CD4-positive, alpha-beta T cell treated with Interleukin-10 for 1 hour (primary cell): ENCODE measurements at regions not wholly inside any gene's neighbourhood (a gene's known extent, or its start where the extent isn't known, plus 50 kb on each side); places are given as distances from the start of the nearest gene placed in this dataset.
"Not testable (repeated sequence)": the region's sequence is repeated elsewhere in the genome, so short reads cannot be mapped to it uniquely, and the experiment has no call there.

ENCODE experiments used
- DNase-seq: peaks from one replicate; pipeline ENCODE4 v3.0.0-alpha.2; 2020

DNA sequence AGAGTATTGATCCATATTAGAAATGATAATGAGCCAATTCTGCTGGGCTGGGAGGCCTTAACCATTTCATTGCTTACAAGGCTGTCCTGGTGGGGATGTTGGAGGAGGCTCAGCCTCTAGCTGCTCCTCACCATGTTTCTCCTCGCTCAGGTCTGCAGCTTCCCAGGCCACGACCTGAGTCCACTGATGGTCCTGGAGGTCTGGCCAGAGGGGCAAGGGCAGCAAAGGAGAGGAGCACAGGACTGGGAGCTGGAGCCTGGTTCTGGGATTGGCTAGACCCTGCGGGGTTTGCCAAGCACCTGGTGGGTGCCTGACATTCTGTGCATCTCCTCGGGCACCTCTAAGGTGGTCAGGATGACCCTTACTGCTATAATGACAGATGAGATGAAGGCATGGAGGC is 92.6 kb downstream of the KIF26A start:
- DNase-seq: no peak

GRCh38 chr14:104232070-104232484 is 93.7 kb downstream of the KIF26A start:
- DNase-seq: no peak

- DNase-seq: not testable (repeated sequence)
These were observed 95.8 kb downstream of the KIF26A start for GRCh38 chr14:104234007-104234786.

- DNase-seq: no peak
These were observed 97.3 kb downstream of the KIF26A start for GRCh38 chr14:104235686-104236085.

DNA sequence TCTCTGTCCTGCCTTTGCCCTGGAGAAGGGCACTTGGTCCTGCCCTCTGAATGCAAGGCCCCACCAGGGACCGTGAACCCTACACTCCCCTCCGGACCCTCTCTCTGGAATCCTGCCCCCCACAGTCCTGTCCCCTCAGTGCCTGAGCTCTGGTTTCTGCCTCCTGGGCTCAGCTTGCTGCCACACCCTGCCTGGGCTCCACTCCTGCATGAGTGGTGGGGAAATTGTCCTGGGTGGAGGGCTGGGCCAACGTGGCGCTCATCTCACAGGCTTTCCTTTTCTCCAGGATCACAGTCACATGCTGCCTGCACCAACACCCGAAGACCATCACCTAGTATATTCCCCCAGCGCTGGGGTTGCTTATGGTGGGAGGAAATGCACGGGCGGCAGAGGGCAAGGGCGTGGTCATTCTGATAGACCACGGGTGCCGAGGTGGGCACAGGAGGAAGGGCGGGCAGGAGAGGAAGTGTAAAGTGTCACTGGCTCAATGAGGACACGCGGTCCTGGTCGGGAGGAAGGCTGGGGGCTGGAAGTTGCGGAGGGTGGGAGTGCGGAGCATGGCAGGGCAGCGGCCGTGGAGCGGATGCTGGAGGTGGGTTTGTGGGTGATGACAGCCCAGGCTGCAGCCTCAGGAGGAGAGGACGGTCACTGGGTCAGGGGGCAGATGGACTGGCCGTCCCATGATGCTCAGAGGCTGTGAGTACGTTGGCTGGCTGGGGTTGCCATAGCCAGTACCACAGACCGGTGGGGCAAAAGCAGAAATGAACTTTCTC is 99.5 kb downstream of the KIF26A start:
- no peak for DNase-seq

DNA sequence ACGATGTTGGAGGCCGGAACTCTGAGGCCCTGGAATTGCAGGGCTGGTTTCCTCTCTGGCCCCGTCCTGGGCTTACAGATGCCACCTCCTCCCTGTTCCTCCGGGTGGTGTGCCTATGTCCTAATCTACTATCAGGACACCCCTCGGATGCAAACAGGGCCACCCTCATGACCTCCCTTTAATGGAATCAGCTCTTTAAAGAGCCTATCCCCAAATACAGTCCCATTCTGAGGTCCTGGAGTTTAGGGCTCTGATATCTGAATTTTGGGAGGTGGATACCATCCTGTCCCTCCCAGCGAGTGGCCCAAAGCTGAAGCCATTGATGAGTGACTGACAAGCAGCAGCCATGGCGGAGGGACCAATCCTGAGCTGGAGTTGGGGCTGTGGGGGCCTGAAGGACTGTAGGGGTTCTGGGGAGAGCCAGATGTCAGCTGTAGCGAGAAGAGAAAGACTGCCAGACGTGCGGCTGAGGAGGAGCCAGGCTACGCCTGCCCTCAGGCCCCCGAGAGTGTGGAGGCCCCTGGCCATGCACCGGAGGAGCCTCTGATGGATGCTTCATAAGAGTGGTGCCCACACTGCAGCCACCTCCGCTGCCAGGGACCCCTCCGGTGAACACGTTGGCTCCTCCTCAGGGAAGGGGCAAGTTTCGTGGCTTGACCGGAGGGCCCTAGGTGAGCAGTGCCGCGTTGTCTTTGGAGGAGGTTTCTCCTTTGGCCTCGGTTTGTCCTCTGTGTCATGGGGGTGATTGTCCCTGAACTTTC is 100.2 kb downstream of the KIF26A start:
- no peak for DNase-seq

GRCh38 chr14:104239185-104239775 is 100.9 kb downstream of the KIF26A start:
- DNase-seq: no peak

- no peak for DNase-seq
These were observed 101.5 kb downstream of the KIF26A start for GRCh38 chr14:104239861-104240301.

GRCh38 chr14:104240434-104241157 is 102.2 kb downstream of the KIF26A start:
- DNase-seq: no peak

- DNase-seq: no peak
These were observed 104.8 kb downstream of the KIF26A start for GRCh38 chr14:104243200-104243599.

GRCh38 chr14:104244221-104245011 is 106.0 kb downstream of the KIF26A start:
- DNase-seq: no peak

DNA sequence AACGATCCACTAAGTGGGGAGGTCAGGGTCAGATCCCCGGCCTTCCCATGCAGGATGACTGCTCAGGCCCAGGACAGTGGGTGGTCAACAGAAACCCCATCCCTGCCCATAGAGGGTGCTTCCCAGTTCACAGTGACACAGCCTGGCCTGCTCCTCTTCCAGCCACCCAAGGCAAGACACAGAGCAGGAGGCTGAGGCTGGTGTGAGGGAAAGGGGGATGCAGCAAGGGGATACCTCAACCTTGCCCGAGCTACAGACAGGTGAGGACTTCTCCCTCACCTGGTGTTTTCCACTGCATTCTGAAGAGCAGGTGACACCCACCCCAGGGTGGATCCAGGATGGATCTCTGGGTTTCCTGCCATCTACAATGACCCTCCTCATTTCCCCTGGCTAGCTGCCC is 106.7 kb downstream of the KIF26A start:
- no peak for DNase-seq

- DNase-seq: no peak
These were observed 107.3 kb downstream of the KIF26A start for GRCh38 chr14:104245723-104246122.

DNA sequence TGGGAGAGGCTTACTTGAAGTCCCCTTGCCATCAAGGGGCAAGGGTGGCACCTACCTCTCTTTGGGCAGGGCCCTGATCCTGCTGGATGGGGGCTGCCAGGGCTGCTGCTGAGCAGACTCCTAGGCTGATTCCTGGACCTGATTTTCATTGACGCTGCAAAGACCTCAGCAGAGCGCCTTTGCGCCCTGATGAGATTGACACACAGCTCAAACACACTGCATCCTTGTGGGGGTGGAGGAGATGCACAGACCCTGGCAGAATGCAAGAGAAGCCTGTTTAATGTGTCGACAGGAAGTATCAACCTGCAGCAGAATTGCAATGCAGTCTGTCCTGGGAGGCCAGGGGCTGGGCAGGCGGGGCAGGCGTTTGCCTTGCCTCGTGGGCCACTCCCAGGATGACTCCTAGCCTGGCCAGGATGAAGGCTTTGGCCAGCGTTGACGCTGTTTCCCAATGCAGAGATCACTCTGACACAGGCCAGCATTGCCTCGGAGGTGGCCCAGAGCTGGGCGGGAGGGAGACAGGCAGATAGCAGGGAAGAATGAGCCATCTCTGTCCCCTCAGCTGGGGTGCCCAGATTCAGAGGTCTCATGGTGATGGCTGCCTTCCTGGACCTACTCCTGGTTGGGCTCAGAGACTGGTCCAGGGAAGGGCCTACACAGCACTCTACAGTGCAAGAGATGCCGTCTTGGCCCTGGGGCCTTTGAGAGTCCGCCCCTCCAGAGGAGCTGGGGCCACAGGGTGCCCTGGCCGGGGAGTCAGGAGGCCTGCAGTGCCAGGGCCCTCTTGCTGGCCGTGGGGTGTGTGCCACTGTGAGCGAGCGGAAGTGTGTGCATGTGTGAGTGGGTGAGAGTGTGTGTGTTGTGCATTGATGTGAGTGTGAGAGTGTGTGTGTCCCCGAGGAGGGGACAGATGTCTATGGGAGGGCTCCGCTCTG is 108.3 kb downstream of the KIF26A start:
- DNase-seq: no peak

- no peak for DNase-seq
These were observed 109.2 kb downstream of the KIF26A start for GRCh38 chr14:104247336-104248202.

DNA sequence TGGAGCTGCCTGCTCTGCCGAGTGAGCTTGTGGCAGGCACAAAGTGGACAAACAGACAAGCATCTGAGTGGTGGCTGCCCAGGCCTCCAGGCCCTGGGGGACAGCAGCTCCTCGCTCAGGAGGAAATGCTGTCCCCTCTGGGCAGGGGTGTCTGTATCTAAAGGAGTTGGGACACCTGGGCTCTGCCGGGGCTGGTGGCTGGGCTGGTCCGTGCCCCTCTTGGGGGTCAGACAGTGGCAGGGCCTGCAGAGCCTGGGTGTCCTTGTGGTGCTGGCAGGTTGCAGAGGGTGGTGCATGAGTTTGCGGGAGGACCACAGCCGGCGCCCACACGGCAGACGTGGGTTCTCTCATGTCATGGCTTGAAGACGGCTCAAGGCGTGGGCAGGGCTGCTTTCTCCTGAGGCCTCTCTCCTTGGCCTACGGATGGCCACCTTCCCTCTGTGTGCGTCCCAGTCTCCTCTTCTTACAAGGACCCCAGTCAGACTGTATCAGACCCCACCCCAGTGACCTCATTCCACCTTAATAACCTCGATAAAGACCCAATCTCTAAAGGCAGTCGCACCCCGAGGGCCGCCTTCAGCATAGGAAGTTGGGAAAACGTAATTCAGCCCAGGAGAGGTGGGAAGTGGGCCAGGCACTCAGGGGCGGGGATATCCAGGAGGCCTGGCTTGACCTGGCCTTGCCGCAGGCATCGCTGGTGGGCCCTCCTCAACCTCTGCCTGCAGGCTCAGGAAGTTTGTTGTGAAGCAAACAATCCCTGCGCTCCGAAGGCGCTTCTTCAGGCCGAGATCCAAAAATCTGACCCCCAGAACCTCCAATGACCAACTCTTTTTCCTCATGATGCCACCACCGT is 110.0 kb downstream of the KIF26A start:
- DNase-seq: no peak

- no peak for DNase-seq
These were observed 110.7 kb downstream of the KIF26A start for GRCh38 chr14:104249089-104249488.

- DNase-seq: no peak
These were observed 111.3 kb downstream of the KIF26A start for GRCh38 chr14:104249706-104250105.
